CD4-positive, CD25-positive, alpha-beta regulatory T cell (primary cell): ENCODE measurements at regions not wholly inside any gene's neighbourhood (a gene's known extent, or its start where the extent isn't known, plus 50 kb on each side); places are given as distances from the start of the nearest gene placed in this dataset.

ENCODE experiments used
- ATAC-seq, 2 donors: fragments of 150-1000 bp; cut with Tn5 transposase; one replicate each; pipeline ENCODE4 v1.10.0; 2021; ENCODE audit warnings: low read depth in 2 of 2, moderate number of reproducible peaks in 2 of 2, moderate library complexity in 1 of 2
- DNase-seq, 3 donors: peaks; one replicate each; pipeline versions ENCODE4 v3.0.0 to v3.0.0-alpha.2; 2012 to 2022; ENCODE audit warnings: mixed read lengths in 1 of 3
- H3K27ac ChIP-seq: one replicate; pipeline ENCODE4 v1.7.0; 2013; ENCODE audit warnings: mild to moderate bottlenecking, low read length; ENCODE audit not compliant: insufficient read depth, poor library complexity, severe bottlenecking
- H3K27me3 ChIP-seq: one replicate; pipeline ENCODE4 v1.7.0; 2013; ENCODE audit warnings: low read length; ENCODE audit not compliant: control insufficient read depth, insufficient read depth
- H3K36me3 ChIP-seq: one replicate; pipeline ENCODE4 v1.7.0; 2013; ENCODE audit warnings: mild to moderate bottlenecking, low read length, moderate library complexity; ENCODE audit not compliant: control insufficient read depth, insufficient read depth
- H3K4me1 ChIP-seq: 2 replicates; pipeline ENCODE4 v1.7.0; 2013; ENCODE audit warnings: mild to moderate bottlenecking, low read length; ENCODE audit not compliant: insufficient read depth, control insufficient read depth, poor library complexity, severe bottlenecking
- H3K4me3 ChIP-seq: one replicate; pipeline ENCODE4 v1.7.0; 2013; ENCODE audit warnings: low read depth, mild to moderate bottlenecking, low read length, moderate library complexity
- H3K9me3 ChIP-seq, 2 experiments: 1 replicate in 1 of 2; 2 replicates in 1 of 2; pipeline ENCODE4 v1.7.0; 2013; ENCODE audit warnings: low read length in 2 of 2, mild to moderate bottlenecking in 1 of 2, moderate library complexity in 1 of 2; ENCODE audit not compliant: control insufficient read depth in 2 of 2
- H3K27ac Mint-ChIP-seq, 3 donors: one replicate each; pipeline ENCODE4 v1.8.0; 2020 to 2022; ENCODE audit warnings: mild to moderate bottlenecking in 3 of 3, mixed read lengths in 3 of 3, moderate library complexity in 2 of 3
- H3K27me3 Mint-ChIP-seq: one replicate; pipeline ENCODE4 v1.8.0; 2022; ENCODE audit warnings: mild to moderate bottlenecking, mixed read lengths
- H3K36me3 Mint-ChIP-seq: one replicate; pipeline ENCODE4 v1.8.0; 2020; ENCODE audit warnings: mixed read lengths
- H3K4me1 Mint-ChIP-seq, 4 donors: one replicate each; pipeline ENCODE4 v1.8.0; 2020 to 2022; ENCODE audit warnings: mixed read lengths in 4 of 4, mild to moderate bottlenecking in 1 of 4
- H3K4me3 Mint-ChIP-seq, 4 donors: one replicate each; pipeline ENCODE4 v1.8.0; 2020 to 2022; ENCODE audit warnings: mild to moderate bottlenecking in 4 of 4, mixed read lengths in 4 of 4, moderate library complexity in 3 of 4
- H3K9me3 Mint-ChIP-seq, 7 donors: one replicate each; pipeline ENCODE4 v1.8.0; 2020 to 2022; ENCODE audit warnings: mixed read lengths in 7 of 7, mild to moderate bottlenecking in 3 of 7, moderate library complexity in 2 of 7

DNA sequence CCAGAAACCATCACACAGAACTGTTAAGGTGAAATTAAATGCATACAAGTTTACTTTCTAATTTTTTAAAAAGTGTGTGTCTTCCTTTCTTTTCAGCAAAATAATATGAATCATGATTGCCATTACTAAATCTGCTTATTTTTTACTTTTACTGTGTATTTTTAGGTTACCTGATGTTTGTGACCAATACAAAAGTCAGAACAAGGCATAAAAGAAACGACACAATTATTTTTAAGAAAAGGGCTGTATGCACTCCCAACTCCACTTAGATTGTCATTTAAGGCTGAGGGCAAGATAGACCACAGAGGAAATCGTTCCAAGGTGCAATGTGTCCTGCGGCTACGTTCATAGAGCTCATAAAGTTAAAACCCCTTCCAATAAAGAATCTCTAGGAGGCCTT lies 797.0 kb downstream of the TDRD15 start:
- Histone ChIP-seq H3K27me3 (no peaks in the 10 kb centered on the region), H3K27ac (no peak overlapping the region), H3K36me3 (no peaks in the 10 kb centered on the region), H3K9me3 (peaks cover 2 to 6% of the 10 kb centered on the region in 2 experiments), H3K4me3 (no peak overlapping the region), H3K4me1 (no peaks in the 10 kb centered on the region)
- Mint-ChIP-seq H3K27me3 (no peaks in the 10 kb centered on the region), H3K27ac (no peak overlapping the region), H3K4me1 (no peaks in the 10 kb centered on the region), H3K4me3 (no peak overlapping the region), H3K36me3 (no peaks in the 10 kb centered on the region), H3K9me3 (peaks cover 1 to 33% (median 8%) of the 10 kb centered on the region in 7 donors)
- DNase-seq (no peak), ATAC-seq (no peak)

GRCh38 chr2:21924640-21925285 lies 801.0 kb downstream of the TDRD15 start:
- Histone ChIP-seq H3K27ac (no peak overlapping the region), H3K36me3 (no peaks in the 10 kb centered on the region), H3K4me1 (no peaks in the 10 kb centered on the region), H3K4me3 (no peak overlapping the region), H3K27me3 (no peaks in the 10 kb centered on the region), H3K9me3 (peaks cover 2 to 23% of the 10 kb centered on the region in 2 experiments)
- Mint-ChIP-seq H3K27me3 (no peaks in the 10 kb centered on the region), H3K27ac (no peak overlapping the region), H3K36me3 (no peaks in the 10 kb centered on the region), H3K4me3 (no peak overlapping the region), H3K4me1 (no peaks in the 10 kb centered on the region), H3K9me3 (peaks cover 2 to 37% (median 11%) of the 10 kb centered on the region in 7 donors)
- no peak for ATAC-seq
- no peak for DNase-seq

DNA sequence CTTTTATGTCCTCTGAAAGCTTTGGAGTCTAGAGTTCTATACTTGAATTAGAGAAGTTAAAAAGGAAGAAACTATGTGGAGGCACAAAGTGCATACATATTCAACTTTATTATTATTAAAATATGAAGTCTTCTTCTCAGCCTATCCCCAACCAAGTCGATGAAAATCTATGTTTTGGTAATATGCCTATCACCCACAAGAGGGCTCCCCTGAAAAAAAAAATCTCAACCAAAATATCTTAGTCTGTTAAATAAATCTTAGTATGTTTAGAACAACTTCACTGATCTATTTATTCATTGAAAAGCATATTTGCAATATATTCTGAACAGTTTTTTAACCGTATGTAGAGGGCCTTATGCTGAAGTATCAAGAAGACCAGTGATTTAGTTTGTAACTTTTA lies 804.5 kb downstream of the TDRD15 start:
- H3K9me3 Mint-ChIP-seq = peaks cover 0 to 39% (median 14%) of the 10 kb centered on the region in 7 donors
- no peak for ATAC-seq

GRCh38 chr2:21930226-21930625 lies 806.5 kb downstream of the TDRD15 start:
- no peaks in the 10 kb centered on the region for H3K36me3 Mint-ChIP-seq
- H3K27ac Mint-ChIP-seq = no peak overlapping the region
- peaks cover 0 to 19% of the 10 kb centered on the region in 2 experiments for H3K9me3 ChIP-seq
- no peaks in the 10 kb centered on the region for H3K4me1 ChIP-seq
- ATAC-seq = no peak
- no peak overlapping the region for H3K4me3 Mint-ChIP-seq
- H3K27ac ChIP-seq = no peak overlapping the region
- H3K9me3 Mint-ChIP-seq = peaks cover 0 to 31% (median 11%) of the 10 kb centered on the region in 7 donors
- H3K4me3 ChIP-seq = no peak overlapping the region
- no peaks in the 10 kb centered on the region for H3K27me3 ChIP-seq
- H3K4me1 Mint-ChIP-seq = no peaks in the 10 kb centered on the region
- no peaks in the 10 kb centered on the region for H3K36me3 ChIP-seq
- DNase-seq = no peak
- no peaks in the 10 kb centered on the region for H3K27me3 Mint-ChIP-seq

More for the DNA sequence above, 804.5 kb downstream of the TDRD15 start:
- H3K36me3 Mint-ChIP-seq = no peaks in the 10 kb centered on the region
- H3K4me1 Mint-ChIP-seq = no peaks in the 10 kb centered on the region
- no peak overlapping the region for H3K4me3 Mint-ChIP-seq
- H3K9me3 ChIP-seq = peaks cover 2 to 19% of the 10 kb centered on the region in 2 experiments
- no peaks in the 10 kb centered on the region for H3K27me3 Mint-ChIP-seq
- no peak overlapping the region for H3K27ac Mint-ChIP-seq
- no peak overlapping the region for H3K4me3 ChIP-seq
- DNase-seq = no peak
- H3K27me3 ChIP-seq = no peaks in the 10 kb centered on the region
- H3K36me3 ChIP-seq = no peaks in the 10 kb centered on the region
- no peaks in the 10 kb centered on the region for H3K4me1 ChIP-seq
- no peak overlapping the region for H3K27ac ChIP-seq

DNA sequence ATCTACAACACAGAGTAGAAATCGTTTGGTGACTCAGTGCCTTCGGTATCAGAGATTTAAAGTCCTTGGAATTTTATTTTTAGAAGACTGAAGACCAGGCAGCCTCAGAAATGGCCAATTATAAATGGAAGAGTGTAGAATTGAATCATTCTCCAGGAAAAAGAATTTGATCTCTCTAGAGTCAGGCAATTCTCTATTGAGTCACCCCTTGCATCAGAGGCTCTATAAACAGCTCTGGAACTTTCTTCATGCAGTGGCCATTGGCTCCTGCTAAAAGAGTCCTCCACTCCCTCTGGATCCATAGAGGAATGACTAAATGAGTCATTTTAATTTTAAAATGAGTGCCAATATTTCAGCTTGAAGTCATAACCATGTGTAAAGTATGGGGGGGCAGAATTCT lies 816.2 kb downstream of the TDRD15 start:
- H3K36me3 Mint-ChIP-seq = no peaks in the 10 kb centered on the region

GRCh38 chr2:21944536-21944935 lies 820.8 kb downstream of the TDRD15 start:
- H3K9me3 Mint-ChIP-seq = peaks cover 3 to 13% (median 8%) of the 10 kb centered on the region in 7 donors
- no peak for DNase-seq

More for the DNA sequence above, 816.2 kb downstream of the TDRD15 start:
- no peaks in the 10 kb centered on the region for H3K27me3 Mint-ChIP-seq
- H3K4me3 Mint-ChIP-seq = no peak overlapping the region
- H3K4me1 Mint-ChIP-seq = no peaks in the 10 kb centered on the region
- H3K36me3 ChIP-seq = no peaks in the 10 kb centered on the region
- H3K4me1 ChIP-seq = no peaks in the 10 kb centered on the region
- H3K4me3 ChIP-seq = no peak overlapping the region
- DNase-seq (no peak), ATAC-seq (no peak)
- H3K27me3 ChIP-seq = no peaks in the 10 kb centered on the region
- H3K9me3 Mint-ChIP-seq = peaks cover 1 to 13% (median 11%) of the 10 kb centered on the region in 7 donors
- no peak overlapping the region for H3K27ac ChIP-seq
- H3K9me3 ChIP-seq = no peaks in the 10 kb centered on the region
- no peak overlapping the region for H3K27ac Mint-ChIP-seq

DNA sequence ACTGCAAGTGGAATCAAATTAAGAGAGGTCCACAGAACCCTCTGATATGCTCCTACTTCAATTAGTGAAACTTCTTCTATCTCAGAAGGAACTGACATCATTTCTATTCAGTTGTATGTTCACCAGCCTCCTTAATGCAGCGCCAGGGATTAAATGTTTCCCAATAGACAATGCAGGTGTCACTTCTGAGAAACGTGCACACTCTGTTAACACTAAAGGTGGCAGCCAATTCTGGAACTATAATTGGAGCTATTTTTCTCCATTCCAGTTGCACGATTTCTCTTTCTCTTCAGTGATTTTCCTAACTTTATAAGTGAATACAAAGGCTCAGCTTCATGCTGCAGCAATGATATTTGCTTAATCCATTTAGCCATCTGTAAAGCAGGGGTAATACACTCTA lies 821.9 kb downstream of the TDRD15 start:
- Mint-ChIP-seq H3K27me3 (no peaks in the 10 kb centered on the region), H3K36me3 (no peaks in the 10 kb centered on the region), H3K4me1 (no peaks in the 10 kb centered on the region), H3K27ac (no peak overlapping the region), H3K9me3 (peaks cover 2 to 13% (median 6%) of the 10 kb centered on the region in 7 donors), H3K4me3 (no peak overlapping the region)
- Histone ChIP-seq H3K27ac (no peak overlapping the region), H3K4me1 (no peaks in the 10 kb centered on the region), H3K9me3 (no peaks in the 10 kb centered on the region), H3K4me3 (no peak overlapping the region), H3K27me3 (no peaks in the 10 kb centered on the region), H3K36me3 (no peaks in the 10 kb centered on the region)
- DNase-seq = no peak
- no peak for ATAC-seq

More at GRCh38 chr2:21944536-21944935, 820.8 kb downstream of the TDRD15 start:
- Histone ChIP-seq H3K36me3 (no peaks in the 10 kb centered on the region), H3K27ac (no peak overlapping the region), H3K4me1 (no peaks in the 10 kb centered on the region), H3K4me3 (no peak overlapping the region), H3K9me3 (no peaks in the 10 kb centered on the region), H3K27me3 (no peaks in the 10 kb centered on the region)
- no peaks in the 10 kb centered on the region for H3K4me1 Mint-ChIP-seq
- H3K4me3 Mint-ChIP-seq = no peak overlapping the region
- ATAC-seq = no peak
- H3K27ac Mint-ChIP-seq = no peak overlapping the region
- H3K27me3 Mint-ChIP-seq = no peaks in the 10 kb centered on the region
- no peaks in the 10 kb centered on the region for H3K36me3 Mint-ChIP-seq

DNA sequence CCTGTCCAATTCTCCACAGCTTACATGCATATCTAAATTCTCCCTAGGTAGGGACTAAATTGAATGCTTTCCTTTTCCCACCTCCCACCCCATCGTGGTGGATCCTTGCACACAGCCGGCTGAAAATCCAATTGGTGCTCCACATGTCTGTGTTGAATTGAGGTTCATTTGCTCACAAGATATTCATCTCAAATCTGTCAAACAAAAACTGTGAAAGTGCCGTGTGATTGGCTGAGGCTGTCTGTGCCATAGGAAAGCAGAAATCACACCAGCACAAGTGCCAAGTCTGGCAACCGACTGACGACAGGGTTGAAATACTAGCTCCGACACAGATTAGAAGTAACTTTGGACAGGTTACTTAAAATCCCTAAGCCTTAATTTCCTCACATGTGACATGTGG lies 823.3 kb downstream of the TDRD15 start:
- Histone ChIP-seq H3K27me3 (no peaks in the 10 kb centered on the region), H3K4me3 (no peak overlapping the region), H3K9me3 (no peaks in the 10 kb centered on the region), H3K36me3 (no peaks in the 10 kb centered on the region), H3K27ac (no peak overlapping the region), H3K4me1 (no peaks in the 10 kb centered on the region)
- ATAC-seq = no peak
- Mint-ChIP-seq H3K4me1 (no peaks in the 10 kb centered on the region), H3K36me3 (no peaks in the 10 kb centered on the region), H3K27ac (no peak overlapping the region), H3K27me3 (no peaks in the 10 kb centered on the region), H3K4me3 (no peak overlapping the region), H3K9me3 (peaks cover 0 to 16% (median 6%) of the 10 kb centered on the region in 7 donors)
- DNase-seq = no peak
